Natural killer cell (primary cell): ENCODE measurements at regions not wholly inside any gene's neighbourhood (a gene's known extent, or its start where the extent isn't known, plus 50 kb on each side); places are given as distances from the start of the nearest gene placed in this dataset.

Experiments used
- ATAC-seq, 3 donors: fragments of 150-1000 bp in 2 of 3; fragments of 200-7000 bp in 1 of 3; cut with Tn5 transposase; 1 replicate in 1 of 3; 2 replicates in 2 of 3; pipeline ENCODE4 v1.10.0; 2021; ENCODE audit warnings: mild to moderate bottlenecking in 2 of 3, moderate library complexity in 2 of 3
- DNase-seq, 2 donors: peaks; one replicate each; pipeline versions ENCODE4 v3.0.0 to v3.0.0-alpha.2; 2013 to 2021; ENCODE audit warnings: mixed read lengths in 1 of 2
- H3K27ac ChIP-seq: one replicate; pipeline ENCODE4 v1.5.1; 2013; ENCODE audit warnings: mild to moderate bottlenecking, low read length
- H3K27me3 ChIP-seq: one replicate; pipeline ENCODE4 v1.6.1; 2013; ENCODE audit warnings: low read length; ENCODE audit not compliant: control insufficient read depth, insufficient read depth
- H3K36me3 ChIP-seq: one replicate; pipeline ENCODE4 v1.6.1; 2013; ENCODE audit warnings: low read length; ENCODE audit not compliant: control insufficient read depth, insufficient read depth
- H3K4me1 ChIP-seq: one replicate; pipeline ENCODE4 v1.6.1; 2013; ENCODE audit warnings: low read length; ENCODE audit not compliant: control insufficient read depth, insufficient read depth
- H3K4me3 ChIP-seq: one replicate; pipeline ENCODE4 v1.5.1; 2013; ENCODE audit warnings: low read length
- H3K9me3 ChIP-seq: one replicate; pipeline ENCODE4 v1.6.1; 2013; ENCODE audit warnings: low read length; ENCODE audit not compliant: control insufficient read depth, insufficient read depth
- H3K27ac Mint-ChIP-seq, 2 donors: one replicate each; pipeline ENCODE4 v1.8.0; 2022; ENCODE audit warnings: mild to moderate bottlenecking in 2 of 2, mixed read lengths in 2 of 2, moderate library complexity in 1 of 2
- H3K27me3 Mint-ChIP-seq, 2 donors: one replicate each; pipeline ENCODE4 v1.8.0; 2022; ENCODE audit warnings: low read depth in 2 of 2, mixed read lengths in 2 of 2
- H3K36me3 Mint-ChIP-seq: one replicate; pipeline ENCODE4 v1.8.0; 2022; ENCODE audit warnings: mixed read lengths
- H3K4me1 Mint-ChIP-seq, 2 donors: one replicate each; pipeline ENCODE4 v1.8.0; 2022; ENCODE audit warnings: mixed read lengths in 2 of 2
- H3K4me3 Mint-ChIP-seq: one replicate; pipeline ENCODE4 v1.8.0; 2022; ENCODE audit warnings: mild to moderate bottlenecking, moderate library complexity, mixed read lengths
- H3K9me3 Mint-ChIP-seq, 2 donors: one replicate each; pipeline ENCODE4 v1.8.0; 2022; ENCODE audit warnings: mixed read lengths in 2 of 2
- CTCF ChIP-seq: fragments of 200-600 bp; IDR thresholded peaks from one replicate; pipeline ENCODE4 v1.8.0; 2022; ENCODE audit warnings: antibody characterized with exemption
- WGBS: methylation state at CpG from one replicate; pipeline ENCODE4 v1.1.7; 2013; ENCODE audit warnings: missing lambda C conversion rate; ENCODE audit not compliant: insufficient coverage; 5-methylcytosine and 5-hydroxymethylcytosine counted together
- intact Hi-C: fragments of 100-400 bp; cut with micrococcal nuclease; formaldehyde crosslinking; loops from one replicate; pipeline ENCODE4 v1.14.2; 2022

- H3K36me3 ChIP-seq = no peaks in the 10 kb centered on the region
- peaks cover 7 to 10% of the 10 kb centered on the region in 2 donors for H3K9me3 Mint-ChIP-seq
- intact Hi-C loops = no loop called here
- ATAC-seq (no peak), DNase-seq (no peak)
- H3K4me3 Mint-ChIP-seq = no peak overlapping the region
- H3K4me1 Mint-ChIP-seq = no peaks in the 10 kb centered on the region
- no peak overlapping the region for H3K27ac ChIP-seq
- H3K4me1 ChIP-seq = no peaks in the 10 kb centered on the region
- H3K27me3 ChIP-seq = no peaks in the 10 kb centered on the region
- H3K27me3 Mint-ChIP-seq = no peaks in the 10 kb centered on the region
- no peak overlapping the region for H3K4me3 ChIP-seq
- 92% methylated on average over 3 of the region's 3 CpGs for WGBS
- peaks cover 7% of the 10 kb centered on the region for H3K9me3 ChIP-seq
- no peak overlapping the region for H3K27ac Mint-ChIP-seq
- no peaks in the 10 kb centered on the region for H3K36me3 Mint-ChIP-seq
- no peak for TF ChIP-seq CTCF
Measured at GRCh38 chr2:147019311-147019710, 825.5 kb upstream of the ACVR2A start.

- Histone ChIP-seq H3K27me3 (no peaks in the 10 kb centered on the region), H3K27ac (no peak overlapping the region), H3K4me3 (no peak overlapping the region), H3K4me1 (no peaks in the 10 kb centered on the region), H3K9me3 (no peaks in the 10 kb centered on the region), H3K36me3 (no peaks in the 10 kb centered on the region)
- Mint-ChIP-seq H3K36me3 (no peaks in the 10 kb centered on the region), H3K4me3 (no peak overlapping the region), H3K9me3 (peaks cover 7 to 8% of the 10 kb centered on the region in 2 donors), H3K27me3 (no peaks in the 10 kb centered on the region), H3K4me1 (no peaks in the 10 kb centered on the region), H3K27ac (no peak overlapping the region)
- DNase-seq = no peak
- TF ChIP-seq CTCF = no peak
- intact Hi-C loops = no loop called here
- WGBS = 75% methylated on average over 4 of the region's 6 CpGs
- no peak for ATAC-seq
Measured at GRCh38 chr2:147017951-147018645, 826.7 kb upstream of the ACVR2A start.

- H3K9me3 ChIP-seq = no peaks in the 10 kb centered on the region
- H3K36me3 Mint-ChIP-seq = no peaks in the 10 kb centered on the region
- no peaks in the 10 kb centered on the region for H3K4me1 Mint-ChIP-seq
- no peak overlapping the region for H3K27ac Mint-ChIP-seq
- H3K4me1 ChIP-seq = no peaks in the 10 kb centered on the region
- no peaks in the 10 kb centered on the region for H3K27me3 ChIP-seq
- H3K36me3 ChIP-seq = no peaks in the 10 kb centered on the region
- no peak overlapping the region for H3K27ac ChIP-seq
- no CpG with 5 or more reads among the region's 1 CpG for WGBS
- intact Hi-C loops = no loop called here
- H3K27me3 Mint-ChIP-seq = no peaks in the 10 kb centered on the region
- no peak overlapping the region for H3K4me3 Mint-ChIP-seq
- no peak overlapping the region for H3K4me3 ChIP-seq
- H3K9me3 Mint-ChIP-seq = peaks cover 3 to 4% of the 10 kb centered on the region in 2 donors
- TF ChIP-seq CTCF = no peak
- no peak for ATAC-seq
- no peak for DNase-seq
Measured at GRCh38 chr2:147016181-147016580, 828.6 kb upstream of the ACVR2A start.

GRCh38 chr2:147015591-147015990 lies 829.2 kb upstream of the ACVR2A start:
- Histone ChIP-seq H3K27me3 (no peaks in the 10 kb centered on the region), H3K4me1 (no peaks in the 10 kb centered on the region), H3K4me3 (no peak overlapping the region), H3K36me3 (no peaks in the 10 kb centered on the region), H3K27ac (no peak overlapping the region), H3K9me3 (no peaks in the 10 kb centered on the region)
- DNase-seq (no peak), ATAC-seq (no peak)
- Mint-ChIP-seq H3K4me1 (no peaks in the 10 kb centered on the region), H3K27ac (no peak overlapping the region), H3K36me3 (no peaks in the 10 kb centered on the region), H3K4me3 (no peak overlapping the region), H3K9me3 (peaks cover 3 to 4% of the 10 kb centered on the region in 2 donors), H3K27me3 (no peaks in the 10 kb centered on the region)
- intact Hi-C loops = no loop called here
- WGBS = 60% methylated on average over 1 of the region's 1 CpG
- no peak for TF ChIP-seq CTCF
